SU-DHL-6 (cell line): ENCODE measurements at regions not wholly inside any gene's neighbourhood (a gene's known extent, or its start where the extent isn't known, plus 50 kb on each side); places are given as distances from the start of the nearest gene placed in this dataset.

Experiments used
- H2AFZ ChIP-seq: fragments of 200-600 bp; sonication (generic); 2 replicates; pipeline ENCODE4 v1.6.1; 2014; ENCODE audit warnings: low read depth, mild to moderate bottlenecking, moderate library complexity, mixed read lengths, antibody characterized with exemption, low read length; ENCODE audit not compliant: severe bottlenecking
- H3F3A ChIP-seq: fragments of 200-600 bp; shearing (Covaris generic); 2 replicates; pipeline ENCODE4 v1.6.0; 2016; ENCODE audit warnings: antibody characterized with exemption, mild to moderate bottlenecking; ENCODE audit not compliant: insufficient read depth
- H3K27ac ChIP-seq: fragments of 200-600 bp; sonication (generic); 2 replicates; pipeline ENCODE4 v1.5.1; 2016; ENCODE audit warnings: low read depth, mild to moderate bottlenecking, low read length, moderate library complexity, mixed read lengths
- H3K27me3 ChIP-seq: fragments of 200-600 bp; sonication (generic), shearing (Covaris generic); 2 replicates; pipeline ENCODE4 v1.6.0; 2014; ENCODE audit warnings: mild to moderate bottlenecking, low read length
- H3K36me3 ChIP-seq: fragments of 200-600 bp; sonication (generic); 2 replicates; pipeline ENCODE4 v1.6.1; 2014; ENCODE audit warnings: mild to moderate bottlenecking, low read length, mixed read lengths
- H3K4me2 ChIP-seq: fragments of 300-600, 200-600 bp; shearing (Covaris generic), sonication (generic); 2 replicates; pipeline ENCODE4 v1.6.0; 2014; ENCODE audit warnings: low read length, low read depth, mild to moderate bottlenecking; ENCODE audit not compliant: poor library complexity, severe bottlenecking
- H3K4me3 ChIP-seq: fragments of 200-600 bp; sonication (generic); 2 replicates; pipeline ENCODE4 v1.5.1; 2014; ENCODE audit warnings: antibody characterized with exemption, low read length, mild to moderate bottlenecking, mixed read lengths; ENCODE audit not compliant: insufficient read depth, poor library complexity, severe bottlenecking
- H3K79me2 ChIP-seq: fragments of 200-600 bp; sonication (generic); 2 replicates; pipeline ENCODE4 v1.6.1; 2014; ENCODE audit warnings: mild to moderate bottlenecking, low read length, moderate library complexity; ENCODE audit not compliant: insufficient read depth
- H3K9ac ChIP-seq: fragments of 200-600 bp; sonication (generic); 2 replicates; pipeline ENCODE4 v1.7.0; 2014; ENCODE audit warnings: mild to moderate bottlenecking, low read length
- H3K9me2 ChIP-seq: fragments of 200-600 bp; sonication (generic); replicated peaks from 2 replicates; pipeline ENCODE4 v1.6.1; 2014; ENCODE audit warnings: low read length; ENCODE audit not compliant: insufficient read depth
- H3K9me3 ChIP-seq: fragments of 200-600 bp; sonication (generic); 2 replicates; pipeline ENCODE4 v1.6.1; 2014; ENCODE audit warnings: low read length, mixed read lengths; ENCODE audit not compliant: insufficient read depth
- H4K20me1 ChIP-seq: fragments of 200-600 bp; sonication (generic); 2 replicates; pipeline ENCODE4 v1.6.1; 2014; ENCODE audit warnings: low read depth, mild to moderate bottlenecking, antibody characterized with exemption, low read length, moderate library complexity, mixed read lengths
- CTCF ChIP-seq: fragments of 200-600 bp; sonication (generic); IDR thresholded peaks from one replicate; pipeline ENCODE4 v1.5.1; 2017; ENCODE audit warnings: antibody characterized with exemption, mild to moderate bottlenecking, low read length, moderate library complexity; ENCODE audit not compliant: insufficient read depth, poor library complexity, severe bottlenecking
- EZH2phosphoT487 ChIP-seq: fragments of 200-600 bp; sonication (generic), shearing (Covaris generic); conservative IDR thresholded peaks from 2 replicates; pipeline ENCODE4 v1.6.1; 2018; ENCODE audit warnings: mild to moderate bottlenecking, antibody characterized with exemption, low read length, moderate library complexity, mixed read lengths

DNA sequence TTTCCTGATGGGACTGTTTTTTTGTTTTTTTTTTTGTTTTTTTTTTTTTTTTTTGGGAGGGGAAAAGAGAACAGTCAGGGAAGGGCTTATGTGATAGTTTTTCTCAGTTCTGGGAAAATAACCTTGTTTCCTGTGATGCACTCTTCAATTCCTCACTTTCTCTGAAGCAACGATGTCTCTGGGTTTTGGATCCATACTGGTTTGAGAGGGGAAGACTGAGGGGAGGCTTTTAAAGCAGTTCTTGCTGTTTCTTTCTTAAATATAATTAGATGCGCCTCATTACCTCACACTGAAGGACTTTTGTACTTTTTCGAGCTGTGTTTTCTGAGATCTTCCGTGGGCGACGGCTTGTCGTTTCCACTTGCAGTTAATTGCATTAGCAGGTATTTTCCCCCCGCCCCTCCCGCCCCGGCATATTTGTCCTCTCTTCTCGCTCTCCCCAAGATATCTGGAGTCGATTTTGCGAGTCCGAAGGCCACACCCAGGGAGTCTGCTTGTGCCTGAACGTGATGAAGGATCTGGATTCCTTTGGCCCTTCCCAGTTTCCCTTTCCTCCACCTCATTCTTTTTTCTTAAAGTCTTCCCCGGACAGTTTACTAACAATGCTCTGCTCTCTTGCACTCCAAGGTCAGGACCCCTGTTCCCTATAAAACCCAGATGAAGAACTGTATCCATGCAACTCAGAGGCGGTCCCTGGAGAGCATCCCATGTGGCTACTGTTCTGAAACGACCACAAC lies 125.2 kb upstream of the ZFHX3 start:
- Histone ChIP-seq H3F3A (no peaks in the 10 kb centered on the region), H3K9me3 (no peaks in the 10 kb centered on the region), H3K36me3 (no peaks in the 10 kb centered on the region), H3K4me3 (no peak overlapping the region), H3K79me2 (no peaks in the 10 kb centered on the region), H4K20me1 (no peaks in the 10 kb centered on the region), H2AFZ (no peak overlapping the region), H3K9me2 (no peaks in the 10 kb centered on the region), H3K27ac (no peak overlapping the region), H3K27me3 (no peaks in the 10 kb centered on the region), H3K4me2 (no peak overlapping the region), H3K9ac (no peak overlapping the region)
- TF ChIP-seq EZH2phosphoT487: no peak
- no peak for TF ChIP-seq CTCF

- Histone ChIP-seq H3K9me2 (no peaks in the 10 kb centered on the region), H3K27me3 (no peaks in the 10 kb centered on the region), H4K20me1 (no peaks in the 10 kb centered on the region), H3K4me3 (no peak overlapping the region), H3K36me3 (no peaks in the 10 kb centered on the region), H2AFZ (no peak overlapping the region), H3K4me2 (no peak overlapping the region), H3K27ac (no peak overlapping the region), H3K9ac (no peak overlapping the region), H3K9me3 (no peaks in the 10 kb centered on the region), H3F3A (no peaks in the 10 kb centered on the region), H3K79me2 (no peaks in the 10 kb centered on the region)
- TF ChIP-seq CTCF (no peak), EZH2phosphoT487 (no peak)
Measured at GRCh38 chr16:73172241-73172972, 124.5 kb upstream of the ZFHX3 start.

DNA sequence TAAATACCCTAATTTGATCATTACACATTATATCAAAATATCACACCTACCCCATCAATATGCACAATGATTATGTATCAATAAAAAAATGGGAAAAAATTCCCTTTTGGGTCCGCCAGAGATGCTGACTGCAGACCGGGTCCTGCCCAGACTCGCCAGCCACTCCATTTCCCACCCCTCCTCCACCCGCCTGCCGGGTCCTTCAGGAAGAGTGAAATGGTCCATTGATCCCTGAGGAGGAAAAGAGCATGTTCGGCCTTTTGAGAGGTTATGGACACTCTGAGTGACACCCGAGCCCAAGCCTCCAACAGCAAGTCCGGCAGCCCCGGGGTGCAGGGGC lies 123.9 kb upstream of the ZFHX3 start:
- Histone ChIP-seq H3K36me3 (no peaks in the 10 kb centered on the region), H3K4me3 (no peak overlapping the region), H2AFZ (no peak overlapping the region), H3F3A (no peaks in the 10 kb centered on the region), H3K4me2 (no peak overlapping the region), H3K27me3 (no peaks in the 10 kb centered on the region), H3K9ac (no peak overlapping the region), H4K20me1 (no peaks in the 10 kb centered on the region), H3K9me3 (no peaks in the 10 kb centered on the region), H3K27ac (no peak overlapping the region), H3K9me2 (no peaks in the 10 kb centered on the region), H3K79me2 (no peaks in the 10 kb centered on the region)
- no peak for TF ChIP-seq CTCF
- TF ChIP-seq EZH2phosphoT487: no peak
